Spleen (tissue), 7 donors: ENCODE measurements at regions not wholly inside any gene's neighbourhood (a gene's known extent, or its start where the extent isn't known, plus 50 kb on each side); places are given as distances from the start of the nearest gene placed in this dataset.

Experiments used
- CTCF ChIP-seq, 11 experiments: fragments of 200-600 bp in 7 of 11; fragments of 450-650 bp in 4 of 11; sonication (generic) in 4 of 11; IDR thresholded peaks in 8 of 11; conservative IDR thresholded peaks in 3 of 11; 1 replicate in 7 of 11; 2 replicates in 4 of 11; pipeline versions ENCODE4 v1.4.0 to v1.8.0; 2016 to 2021; ENCODE audit warnings: antibody characterized with exemption in 11 of 11, inconsistent platforms in 4 of 11, mild to moderate bottlenecking in 1 of 11
- POLR2A ChIP-seq, 3 donors: fragments of 450-650 bp; IDR thresholded peaks; one replicate each; pipeline ENCODE4 v1.5.1; 2017; ENCODE audit warnings: antibody characterized with exemption in 3 of 3, mild to moderate bottlenecking in 1 of 3
- donor health status: DM: no; HTN: no; CAD: no; lungs with moderate emphysema.
- donor health status: DM: no; HTN: no; CAD: no.
- donor health status: DM: no; HTN: no; CAD: no.

- TF ChIP-seq CTCF (IDR thresholded peaks at IDR 0.05 in 8 of 11, conservative IDR thresholded peaks at IDR 0.05 in 3 of 11) (no peak), POLR2A (IDR thresholded peaks at IDR 0.05) (no peak)
These were observed 85.1 kb downstream of the STMND1 start for GRCh38 chr6:17186925-17187324.
